Transverse colon (tissue), 4 donors: ENCODE measurements at regions not wholly inside any gene's neighbourhood (a gene's known extent, or its start where the extent isn't known, plus 50 kb on each side); places are given as distances from the start of the nearest gene placed in this dataset.

ENCODE experiments used
- EP300 ChIP-seq: sonication (generic); formaldehyde crosslinking; IDR thresholded peaks from one replicate; pipeline ENCODE4 v1.6.1; 2017; ENCODE audit warnings: antibody characterized with exemption, low read depth
- POLR2A ChIP-seq: fragments of 450-650 bp; IDR thresholded peaks from one replicate; pipeline ENCODE4 v1.6.1; 2016; ENCODE audit warnings: antibody characterized with exemption, mild to moderate bottlenecking, moderate library complexity
- POLR2AphosphoS5 ChIP-seq, 3 donors: sonication (generic); formaldehyde crosslinking; IDR thresholded peaks; one replicate each; pipeline ENCODE4 v1.6.1; 2016; ENCODE audit warnings: antibody characterized with exemption in 3 of 3
- TF ChIP-seq, protein P1 (sequence below), 5 experiments: fragments of 200-600 bp in 3 of 5; fragments of 450-650 bp in 2 of 5; sonication (generic) in 3 of 5; IDR thresholded peaks; 1 replicate in 2 of 5; 2 replicates in 3 of 5; pipeline ENCODE4 v1.5.1; 2016 to 2017; ENCODE audit warnings: antibody characterized with exemption in 5 of 5, inconsistent platforms in 3 of 5, mild to moderate bottlenecking in 2 of 5, moderate library complexity in 1 of 5

DNA sequence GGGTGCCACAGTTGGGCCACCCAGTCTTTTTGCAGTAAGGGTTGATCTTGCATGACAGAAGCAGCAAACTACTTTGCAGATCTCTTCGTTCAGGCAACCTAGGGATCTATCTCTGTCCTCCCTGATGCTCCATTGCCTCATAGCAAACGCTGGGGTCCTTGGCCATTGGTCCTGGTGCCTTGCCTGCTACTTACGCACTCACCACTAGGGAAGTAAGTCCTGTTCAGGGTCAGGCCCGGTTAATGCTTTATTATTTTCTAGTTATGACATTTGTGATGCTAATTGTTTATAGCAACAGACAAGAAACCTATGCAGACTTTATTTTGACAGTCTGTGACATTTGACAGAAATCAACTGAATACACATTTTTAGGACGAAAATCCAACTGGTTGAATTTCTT is 326.5 kb upstream of the FMN2 start:
- TF ChIP-seq, protein P1, sequence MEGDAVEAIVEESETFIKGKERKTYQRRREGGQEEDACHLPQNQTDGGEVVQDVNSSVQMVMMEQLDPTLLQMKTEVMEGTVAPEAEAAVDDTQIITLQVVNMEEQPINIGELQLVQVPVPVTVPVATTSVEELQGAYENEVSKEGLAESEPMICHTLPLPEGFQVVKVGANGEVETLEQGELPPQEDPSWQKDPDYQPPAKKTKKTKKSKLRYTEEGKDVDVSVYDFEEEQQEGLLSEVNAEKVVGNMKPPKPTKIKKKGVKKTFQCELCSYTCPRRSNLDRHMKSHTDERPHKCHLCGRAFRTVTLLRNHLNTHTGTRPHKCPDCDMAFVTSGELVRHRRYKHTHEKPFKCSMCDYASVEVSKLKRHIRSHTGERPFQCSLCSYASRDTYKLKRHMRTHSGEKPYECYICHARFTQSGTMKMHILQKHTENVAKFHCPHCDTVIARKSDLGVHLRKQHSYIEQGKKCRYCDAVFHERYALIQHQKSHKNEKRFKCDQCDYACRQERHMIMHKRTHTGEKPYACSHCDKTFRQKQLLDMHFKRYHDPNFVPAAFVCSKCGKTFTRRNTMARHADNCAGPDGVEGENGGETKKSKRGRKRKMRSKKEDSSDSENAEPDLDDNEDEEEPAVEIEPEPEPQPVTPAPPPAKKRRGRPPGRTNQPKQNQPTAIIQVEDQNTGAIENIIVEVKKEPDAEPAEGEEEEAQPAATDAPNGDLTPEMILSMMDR (IDR thresholded peaks at IDR 0.05), result no peak
- no peak for TF ChIP-seq EP300
- no peak for TF ChIP-seq POLR2AphosphoS5 (IDR thresholded peaks at IDR 0.05)
- TF ChIP-seq POLR2A, result no peak
